HG03571 (cell line): ENCODE measurements at regions not wholly inside any gene's neighbourhood (a gene's known extent, or its start where the extent isn't known, plus 50 kb on each side); places are given as distances from the start of the nearest gene placed in this dataset.

Experiments used
- ATAC-seq: cut with Tn5 transposase; IDR thresholded peaks from one replicate; pipeline ENCODE4 v1.9.1; 2021; ENCODE audit not compliant: unreplicated experiment

DNA sequence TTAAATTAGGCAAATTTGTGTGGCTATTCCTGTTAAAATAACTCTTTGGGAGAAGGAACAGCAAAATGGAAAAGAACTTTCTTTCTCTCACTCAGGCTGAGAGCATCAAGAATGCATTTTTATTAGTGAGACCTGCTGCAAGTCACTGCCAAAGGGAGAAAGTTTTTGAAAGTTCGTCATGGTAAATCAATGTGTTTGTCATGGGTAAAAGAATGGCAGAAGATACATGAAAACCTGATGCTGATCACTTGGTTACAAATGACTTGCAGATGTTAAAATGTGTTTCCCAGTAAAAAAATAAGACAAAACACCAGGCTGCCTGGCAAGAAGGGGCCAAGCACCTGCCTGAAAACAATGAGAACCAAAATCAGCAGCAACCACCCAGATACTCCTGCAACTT is 484.7 kb upstream of the NRP1 start:
- ATAC-seq: no peak

DNA sequence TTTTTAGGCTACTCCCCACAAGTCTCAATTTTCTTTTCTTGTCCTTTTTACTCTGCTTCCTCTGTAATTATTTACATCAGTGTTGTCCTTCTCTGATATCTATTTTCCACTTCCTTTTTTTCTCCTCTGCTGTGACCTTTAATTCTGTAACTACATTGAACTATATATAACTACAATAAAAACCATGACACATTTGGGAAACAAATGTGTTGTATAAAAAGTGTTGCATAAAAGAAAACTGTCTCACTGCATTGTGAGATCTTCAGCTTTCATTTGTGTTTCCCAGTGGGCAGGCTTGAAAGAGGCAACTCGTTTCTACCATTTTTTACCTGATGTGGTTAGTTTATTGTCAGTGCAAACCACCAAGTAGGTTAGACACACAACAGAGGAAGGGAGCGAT is 483.9 kb upstream of the NRP1 start:
- ATAC-seq: no peak

DNA sequence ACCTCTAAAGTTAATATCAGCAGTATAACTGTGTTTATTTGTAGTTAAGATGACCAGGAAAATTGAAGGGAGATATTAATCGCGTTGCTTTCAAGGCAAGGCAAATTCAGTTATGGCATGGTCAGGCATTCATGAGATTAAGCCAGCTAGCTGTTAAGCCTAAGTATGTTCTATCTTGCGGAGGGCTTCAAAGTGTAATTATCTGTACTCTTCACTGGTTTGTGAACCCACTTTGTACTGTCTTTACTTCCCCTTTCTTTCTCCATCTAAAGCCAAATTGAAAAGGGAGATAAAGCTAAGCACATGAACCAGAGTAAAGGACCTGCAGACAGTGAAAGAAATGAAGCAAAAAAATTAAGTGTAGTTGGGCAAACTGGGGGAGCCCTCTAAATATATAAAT is 483.1 kb upstream of the NRP1 start:
- no peak for ATAC-seq

DNA sequence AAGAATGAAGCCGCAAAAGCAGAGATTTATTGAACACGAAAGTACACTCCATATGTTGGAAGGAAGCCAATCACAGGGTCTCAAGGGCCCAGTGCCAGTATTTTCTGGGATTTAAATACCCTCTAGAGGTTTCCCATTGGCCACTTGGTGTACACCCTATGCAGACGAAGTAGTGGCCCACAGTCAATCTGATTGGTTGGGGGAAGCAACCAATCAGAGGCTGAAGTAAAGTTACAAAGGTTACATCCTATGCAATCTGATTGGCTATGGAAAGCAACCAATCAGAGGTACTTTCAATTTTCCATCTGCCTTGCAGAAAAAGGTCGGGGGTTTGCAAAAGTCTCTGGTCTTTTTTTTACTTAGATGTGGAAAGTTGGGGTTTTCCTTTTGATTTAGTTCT is 481.3 kb upstream of the NRP1 start:
- no peak for ATAC-seq

DNA sequence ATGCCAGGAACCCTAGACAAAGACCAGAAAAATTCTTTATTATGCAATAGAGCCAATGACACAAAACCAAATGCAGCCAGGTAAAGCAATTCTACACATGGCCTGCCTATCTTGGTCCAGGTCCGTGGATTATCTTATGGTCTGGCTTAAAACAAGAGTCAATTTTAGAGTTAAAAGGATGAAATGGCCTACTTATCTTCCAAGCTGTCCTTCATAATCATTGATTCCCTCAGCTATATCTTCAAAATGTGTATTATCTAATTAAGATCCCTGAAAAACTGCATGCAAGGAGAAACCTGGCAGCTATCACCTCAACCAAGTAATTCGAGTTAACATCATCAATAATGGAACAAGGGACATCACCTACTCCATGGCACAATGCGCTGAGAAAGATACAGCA is 479.4 kb upstream of the NRP1 start:
- no peak for ATAC-seq

DNA sequence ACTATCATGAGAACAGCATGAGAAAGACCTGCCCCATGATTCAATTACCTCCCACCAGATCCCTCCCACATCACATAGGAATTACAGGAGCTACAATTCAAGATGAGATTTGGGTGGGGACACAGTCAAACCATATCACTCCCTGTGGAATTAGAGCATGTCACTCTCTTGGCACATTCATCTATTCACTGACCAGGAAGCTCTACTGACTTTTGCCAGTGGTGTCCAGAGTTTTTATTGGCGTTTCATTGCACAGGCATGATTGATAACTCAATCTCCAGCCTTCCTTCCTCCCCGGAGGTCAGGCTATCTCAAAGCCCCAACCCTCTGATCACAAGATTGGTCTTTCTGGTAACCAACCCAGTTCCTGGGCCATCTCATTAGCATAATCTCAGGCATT is 478.9 kb upstream of the NRP1 start:
- no peak for ATAC-seq

DNA sequence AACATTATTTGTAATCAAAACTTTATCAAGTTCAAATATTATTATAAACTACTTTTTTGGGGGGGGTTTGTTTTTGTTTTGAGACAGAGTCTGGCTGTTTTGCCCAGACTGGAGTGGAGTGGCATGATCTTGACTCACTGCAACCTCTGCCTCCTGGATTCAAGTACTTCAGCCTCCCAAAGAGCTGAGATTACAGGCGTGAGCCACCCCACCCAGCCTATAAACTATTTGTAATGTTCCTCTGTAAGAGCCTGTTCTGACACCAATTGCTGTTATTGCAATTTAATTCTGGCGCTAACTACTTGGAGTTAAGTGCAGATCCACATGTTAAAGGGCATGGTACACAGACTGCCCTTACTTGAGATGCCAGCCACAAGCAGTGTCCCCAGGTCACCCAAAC is 478.1 kb upstream of the NRP1 start:
- ATAC-seq: no peak

DNA sequence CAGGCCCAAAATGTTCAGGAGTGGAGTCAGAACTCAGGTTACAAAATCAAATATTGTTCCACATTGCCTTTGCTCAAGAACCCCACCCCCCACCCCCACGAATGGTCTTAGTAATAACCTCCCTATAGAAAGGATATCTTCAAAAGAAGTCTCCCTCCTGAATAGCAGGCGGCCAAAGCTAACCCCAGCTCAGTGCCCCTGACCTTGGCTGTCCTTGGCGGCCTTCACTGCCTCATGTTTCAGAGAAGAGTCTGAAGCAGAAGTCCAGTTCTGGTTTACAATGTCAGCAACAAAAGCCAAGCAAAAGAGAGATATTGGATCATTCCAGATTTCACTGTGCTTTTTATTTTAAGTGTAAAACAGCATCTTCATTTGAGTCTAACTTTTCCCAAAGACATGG is 476.5 kb upstream of the NRP1 start:
- no peak for ATAC-seq

DNA sequence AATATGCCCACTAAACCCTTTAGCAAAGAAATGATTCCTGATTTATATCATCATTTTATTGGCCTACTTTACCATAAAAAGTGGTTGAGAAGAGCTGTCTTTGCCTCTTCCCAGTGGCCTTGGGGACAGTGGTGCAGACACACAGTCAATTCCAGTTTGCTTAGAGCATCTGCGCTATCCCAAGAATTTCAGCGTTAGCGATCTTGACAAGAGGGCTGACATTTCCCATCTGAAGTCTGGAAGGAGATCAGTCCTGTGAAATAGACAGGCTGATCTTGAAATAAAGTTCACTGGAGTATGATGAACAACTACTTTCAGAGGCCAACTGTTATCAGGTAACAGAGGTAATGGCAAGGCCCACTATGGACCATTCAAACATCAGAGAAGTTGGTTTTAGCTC is 475.3 kb upstream of the NRP1 start:
- no peak for ATAC-seq

DNA sequence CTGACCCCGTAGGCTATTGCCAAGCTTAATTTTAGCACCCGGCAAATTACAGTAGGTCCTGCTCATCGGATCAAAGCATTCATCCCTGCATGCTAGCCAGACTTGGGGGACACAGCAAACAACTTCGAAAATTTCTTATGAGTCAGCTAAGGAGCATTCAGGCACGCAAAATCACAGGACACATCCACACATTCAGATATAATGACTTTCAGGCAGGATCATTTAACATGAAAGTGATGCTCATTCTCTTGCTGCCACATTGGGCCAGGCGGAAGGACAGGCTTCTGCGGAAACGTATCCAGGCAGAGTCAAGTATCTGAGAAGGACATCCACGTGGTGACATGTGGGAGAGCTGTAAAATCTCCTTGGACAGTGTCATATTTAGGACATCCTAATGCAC is 474.0 kb upstream of the NRP1 start:
- ATAC-seq: no peak

DNA sequence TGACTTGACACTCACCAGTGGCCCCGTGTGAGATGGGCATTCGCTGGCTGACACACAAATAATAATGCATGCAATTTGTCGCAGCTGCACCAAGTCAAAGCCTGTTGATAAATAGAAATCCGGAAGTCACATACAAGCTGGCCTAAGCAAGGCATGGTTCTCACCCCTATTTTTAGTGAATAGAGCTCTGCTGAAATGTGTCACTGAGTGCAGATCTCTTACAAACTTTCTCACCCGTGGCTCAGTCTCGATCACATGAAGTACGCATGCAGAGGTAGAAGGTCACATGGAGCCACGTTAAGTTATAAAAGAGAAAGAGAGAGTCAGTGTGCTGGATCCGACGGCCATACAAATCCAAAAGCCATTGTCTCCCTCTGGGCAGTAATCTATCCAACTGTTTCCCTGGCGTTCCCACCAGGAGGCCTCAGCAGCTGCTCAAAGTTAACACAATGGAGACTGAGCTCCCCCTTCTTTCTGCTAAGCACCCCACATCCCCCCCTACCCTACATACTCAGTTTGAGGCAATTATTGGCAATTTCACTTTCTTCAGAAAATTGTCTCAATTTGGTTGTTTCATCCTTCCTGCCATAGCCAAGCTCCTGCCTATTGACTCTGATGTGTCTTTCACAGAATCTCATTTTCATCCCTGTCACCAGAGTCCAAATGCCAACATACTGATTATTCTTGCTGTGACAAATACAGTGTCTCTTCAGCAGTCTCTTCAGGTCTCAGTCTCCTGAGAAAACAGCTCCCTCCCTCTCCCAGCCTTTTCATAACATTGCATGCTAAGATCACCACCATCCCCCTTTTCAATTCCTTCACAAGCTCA is 473.3 kb upstream of the NRP1 start:
- no peak for ATAC-seq

DNA sequence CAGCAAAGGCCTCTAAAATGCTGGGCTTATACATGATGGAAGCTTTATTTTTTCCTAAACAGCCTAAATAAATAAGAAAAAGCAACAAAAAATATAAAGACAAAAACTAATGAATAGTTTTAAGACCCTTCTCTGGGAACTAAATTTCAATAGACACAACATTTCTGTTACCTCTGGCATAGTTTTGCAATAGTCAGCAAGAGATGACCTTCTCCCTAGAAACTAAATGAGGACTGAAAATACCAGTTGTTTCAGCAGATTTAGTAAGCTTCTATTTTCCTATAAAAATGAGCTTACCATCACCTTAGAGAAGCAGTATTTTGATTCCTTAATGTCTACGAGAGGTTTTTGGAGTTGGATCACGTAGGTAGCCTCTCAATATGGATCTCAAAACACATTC is 471.4 kb upstream of the NRP1 start:
- no peak for ATAC-seq

DNA sequence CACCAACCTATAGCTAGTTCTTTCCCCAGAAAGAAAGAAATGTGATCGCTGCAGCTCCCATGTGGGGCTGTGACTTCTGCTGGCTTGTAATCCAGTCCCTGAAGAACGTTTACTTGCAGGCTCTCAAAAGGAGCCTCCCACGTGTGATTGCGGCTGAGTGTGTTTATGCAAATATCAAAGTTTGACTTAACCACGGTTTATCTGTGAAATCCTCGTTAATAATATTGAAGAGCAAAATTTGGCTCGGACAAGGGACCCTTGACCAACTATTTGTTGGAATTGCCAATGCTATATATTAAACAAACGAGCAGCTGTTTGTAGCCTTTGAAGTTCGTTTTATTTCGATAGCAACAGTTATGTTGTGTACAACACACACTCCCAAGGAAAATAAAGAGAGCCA is 470.1 kb upstream of the NRP1 start:
- ATAC-seq: no peak

DNA sequence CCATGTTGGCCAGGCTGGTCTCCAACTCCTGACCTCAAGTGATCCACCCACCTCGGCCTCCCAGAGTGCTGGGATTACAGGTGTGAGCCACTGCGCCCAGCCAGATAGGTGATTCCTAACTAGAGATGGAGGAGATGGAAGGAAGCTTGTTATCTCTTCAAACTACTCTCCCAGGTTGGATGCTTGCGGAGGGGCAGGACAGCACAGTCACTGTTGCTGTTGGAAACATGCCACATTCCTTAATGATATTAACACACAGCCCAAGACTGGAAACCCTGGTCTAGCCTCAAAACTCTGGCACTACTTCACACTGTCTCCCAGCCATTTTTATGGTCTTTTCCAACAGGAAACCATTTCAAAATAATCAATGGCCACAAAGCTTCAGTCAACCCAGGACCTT is 468.8 kb upstream of the NRP1 start:
- ATAC-seq: no peak

DNA sequence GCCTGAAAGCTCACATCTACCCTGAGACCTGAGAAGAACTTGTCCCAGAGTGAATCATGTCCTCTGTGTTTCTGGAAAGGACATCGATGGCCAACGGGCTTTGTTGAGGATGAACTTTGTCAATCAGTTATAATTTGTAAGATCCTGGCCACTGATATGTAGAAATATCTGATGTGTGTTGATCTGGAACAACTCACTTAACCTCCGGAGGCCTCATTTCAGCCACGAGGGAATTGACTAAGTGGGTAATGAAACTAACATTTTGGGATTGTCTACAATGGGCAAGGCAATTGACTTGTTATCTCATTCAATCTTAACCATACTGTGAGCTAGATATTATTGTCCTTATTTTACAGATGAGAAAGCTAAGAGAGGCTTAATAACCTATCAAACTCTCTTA is 468.1 kb upstream of the NRP1 start:
- ATAC-seq: no peak

DNA sequence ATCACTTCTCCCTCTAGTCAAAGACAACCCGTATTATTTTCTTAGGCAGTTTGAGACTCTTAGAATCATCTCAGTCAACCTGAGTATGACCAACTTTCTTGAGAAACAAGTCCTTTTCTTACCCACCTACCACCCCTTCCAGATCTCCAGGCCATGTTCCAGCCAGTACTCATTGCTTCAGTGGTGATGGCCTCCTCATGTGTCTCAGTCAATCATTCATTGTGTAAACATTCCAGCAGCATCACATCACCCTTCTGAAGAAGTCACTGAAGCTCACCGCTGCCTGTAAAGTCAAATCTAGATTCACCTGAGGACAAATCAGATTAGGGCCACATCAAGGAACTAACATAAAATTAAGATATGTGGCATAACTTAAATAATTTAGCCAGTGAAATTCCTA is 467.2 kb upstream of the NRP1 start:
- ATAC-seq: no peak

DNA sequence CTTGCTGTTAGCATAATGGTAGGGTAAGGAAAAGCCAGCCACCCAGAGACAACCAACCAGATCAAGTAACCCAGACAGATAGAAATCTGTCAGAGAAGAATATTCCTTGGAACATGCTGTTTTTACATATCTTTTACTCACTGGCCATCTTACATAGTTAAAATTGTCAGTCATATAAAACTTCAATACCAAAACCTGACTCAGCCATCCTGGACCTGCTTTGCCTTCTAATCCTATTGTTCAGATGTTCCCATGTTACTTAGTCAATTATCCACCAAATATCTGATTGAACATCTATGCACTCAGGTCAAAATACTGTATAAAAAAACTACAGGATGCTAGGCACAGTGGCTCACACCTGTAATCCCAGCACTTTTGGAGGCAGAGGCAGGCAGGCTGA is 466.5 kb upstream of the NRP1 start:
- no peak for ATAC-seq

DNA sequence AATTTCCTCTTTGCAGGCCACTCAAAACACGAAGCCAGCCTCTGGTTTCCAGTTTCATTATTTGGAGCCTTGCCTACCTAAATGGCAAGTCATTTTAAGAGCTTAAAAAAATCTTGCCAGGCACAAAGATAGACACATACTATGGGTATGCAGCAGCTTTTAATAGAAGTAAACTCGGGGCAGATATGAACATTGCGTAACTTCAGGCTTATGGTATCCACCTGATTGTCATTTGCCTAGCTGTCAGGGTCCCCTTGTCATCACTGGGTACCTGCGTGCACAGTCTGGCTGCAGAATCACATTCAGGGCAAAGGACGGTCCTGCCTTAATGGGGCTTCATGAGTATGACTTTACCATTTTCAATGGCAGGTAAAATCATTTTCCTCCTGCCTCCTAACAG is 466.1 kb upstream of the NRP1 start:
- no peak for ATAC-seq

DNA sequence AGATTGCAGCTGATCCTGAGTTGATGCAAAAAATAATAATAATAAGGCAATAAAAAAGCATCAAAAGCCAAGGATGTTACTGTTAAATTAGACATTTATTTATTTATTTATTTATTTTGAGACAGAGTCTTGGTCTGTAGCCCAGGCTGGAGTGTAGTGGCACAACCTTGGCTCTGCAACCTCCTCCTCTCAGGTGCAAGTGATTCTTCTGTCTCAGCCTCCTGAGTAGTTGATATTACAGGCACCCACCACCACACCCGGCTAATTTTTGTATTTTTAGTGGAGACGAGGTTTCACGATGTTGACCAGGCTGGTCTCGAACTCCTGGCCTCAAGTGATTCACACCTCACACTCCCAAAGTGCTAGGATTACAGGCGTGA is 465.5 kb upstream of the NRP1 start:
- no peak for ATAC-seq

DNA sequence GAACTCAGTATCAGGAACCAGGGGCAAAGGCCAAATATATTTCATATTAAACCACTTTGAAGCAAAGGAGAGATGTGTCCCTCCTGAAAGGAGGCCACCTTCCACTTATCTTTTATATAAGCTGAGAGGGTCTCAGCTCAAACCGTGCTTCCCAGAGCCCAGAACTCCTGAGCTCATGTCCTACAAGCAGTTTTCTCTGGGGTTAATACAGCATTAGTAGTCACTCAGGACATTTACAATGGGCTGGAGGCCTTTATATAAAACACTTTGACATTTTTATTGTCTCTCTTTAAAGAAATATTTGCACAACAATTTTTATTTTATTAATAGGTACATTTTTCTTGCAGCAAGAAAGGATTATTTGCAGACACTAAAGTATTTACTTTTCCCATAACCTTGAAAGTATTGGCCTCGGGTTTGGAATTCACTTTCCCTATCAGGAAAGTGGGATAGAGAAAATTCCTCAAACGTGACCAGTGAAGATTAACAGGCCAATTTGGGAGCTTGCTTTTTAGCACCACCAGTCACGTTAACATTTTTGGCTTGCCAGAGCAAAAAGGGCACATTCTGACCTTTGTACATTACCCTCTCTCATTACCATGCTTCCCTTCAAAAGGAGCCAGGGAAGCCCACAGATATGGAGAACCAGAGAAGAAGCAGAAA is 464.9 kb upstream of the NRP1 start:
- no peak for ATAC-seq

DNA sequence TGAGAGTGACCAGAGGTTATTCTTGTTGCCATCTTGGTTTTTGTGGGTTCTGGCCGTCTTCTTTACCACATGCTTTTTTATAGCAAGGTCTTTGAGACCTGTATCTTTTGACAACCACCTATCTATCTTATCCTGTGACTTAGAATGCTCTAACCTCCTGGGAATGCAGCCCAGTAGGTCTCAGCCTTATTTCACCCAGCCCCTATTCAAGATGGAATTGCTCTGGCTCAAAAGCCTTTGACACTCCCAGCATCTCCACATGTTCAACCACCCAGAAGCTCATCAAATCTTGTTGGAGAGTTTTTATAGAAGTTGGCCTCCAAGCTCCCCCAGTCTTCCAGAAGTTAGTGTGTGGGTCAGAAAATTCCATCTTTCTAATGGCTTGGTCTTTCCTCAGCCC is 464.3 kb upstream of the NRP1 start:
- no peak for ATAC-seq

DNA sequence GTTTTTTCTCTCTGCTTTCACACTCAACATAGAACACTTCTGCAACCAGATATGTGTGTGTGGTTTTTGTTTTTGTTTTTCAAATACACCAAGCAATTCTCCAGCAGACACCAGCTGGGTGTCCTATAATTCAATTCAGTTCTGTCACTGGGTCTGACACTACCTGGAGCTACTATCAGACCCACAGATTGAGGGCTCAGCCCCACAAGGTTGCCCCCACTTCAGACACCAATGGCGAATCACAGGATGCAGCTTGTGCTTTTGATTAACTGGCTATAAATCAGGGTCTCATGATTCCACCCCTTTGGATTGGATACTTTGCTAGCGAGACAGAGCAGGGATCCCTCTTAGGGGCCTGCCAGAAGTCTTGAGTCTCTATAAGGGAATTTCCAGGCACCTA is 462.2 kb upstream of the NRP1 start:
- no peak for ATAC-seq

DNA sequence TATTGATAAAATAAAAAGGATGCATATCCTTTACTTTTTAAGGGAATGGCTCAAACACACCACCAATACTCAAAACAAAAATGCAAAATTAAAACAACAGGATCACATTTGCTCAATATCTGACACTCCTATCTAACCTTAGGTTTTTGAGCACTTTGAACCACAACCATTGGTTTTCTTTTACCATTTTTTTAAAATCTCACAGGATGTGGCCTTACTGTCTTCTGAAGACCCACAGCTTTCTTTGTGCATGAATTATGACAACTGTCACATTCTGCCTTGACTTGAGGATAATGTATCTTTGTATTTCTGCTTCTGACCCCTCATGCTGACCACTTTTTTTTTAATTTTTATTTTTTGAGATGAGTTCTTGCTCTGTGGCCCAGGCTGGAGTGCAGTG is 461.1 kb upstream of the NRP1 start:
- no peak for ATAC-seq
